ENCODE measurements at regions not wholly inside any gene's neighbourhood (a gene's known extent, or its start where the extent isn't known, plus 50 kb on each side); places are given as distances from the start of the nearest gene placed in this dataset.

DNA sequence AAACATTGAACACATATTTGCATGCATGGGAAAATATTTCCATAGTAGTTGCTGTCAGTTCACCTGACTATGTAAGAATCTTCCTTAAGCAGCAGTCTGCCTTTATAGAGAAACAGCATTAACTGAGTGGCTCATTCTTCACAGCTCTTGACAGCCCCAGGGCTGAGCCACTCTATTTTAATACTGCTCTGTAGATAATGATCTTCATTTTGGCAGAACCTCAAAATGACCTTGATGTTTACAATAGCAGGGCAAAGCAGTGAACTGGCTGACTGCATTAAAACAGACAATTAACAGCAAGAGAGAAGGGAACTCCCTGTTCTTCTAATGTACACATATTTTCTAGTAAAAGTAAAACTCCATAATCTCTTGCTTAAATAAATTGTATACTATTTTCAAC lies 580.6 kb upstream of the SOX11 start:
- H3K4me3 ChIP-seq (ENCODE audit: low read depth, low read length) = no peak overlapping the region

DNA sequence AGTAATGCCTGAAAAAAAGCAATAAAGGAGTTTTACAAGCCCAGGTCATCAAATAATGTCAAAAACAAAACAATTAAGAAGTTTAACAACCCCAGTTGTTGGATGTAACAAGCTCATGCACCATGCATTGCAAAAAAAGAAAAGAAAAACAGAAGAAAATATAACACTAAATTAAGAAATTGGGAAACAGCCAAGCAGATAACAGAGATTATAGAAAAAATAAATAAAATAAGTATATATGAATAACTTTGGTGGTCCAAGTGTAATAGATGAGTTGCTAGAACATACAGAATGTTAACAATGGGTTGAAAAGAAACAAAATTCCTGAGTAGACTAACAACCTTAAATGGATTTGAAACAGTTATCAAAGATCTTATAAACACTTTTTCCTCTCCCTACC lies 573.1 kb upstream of the SOX11 start:
- H3K4me3 ChIP-seq (ENCODE audit: low read depth, low read length) = no peak overlapping the region

DNA sequence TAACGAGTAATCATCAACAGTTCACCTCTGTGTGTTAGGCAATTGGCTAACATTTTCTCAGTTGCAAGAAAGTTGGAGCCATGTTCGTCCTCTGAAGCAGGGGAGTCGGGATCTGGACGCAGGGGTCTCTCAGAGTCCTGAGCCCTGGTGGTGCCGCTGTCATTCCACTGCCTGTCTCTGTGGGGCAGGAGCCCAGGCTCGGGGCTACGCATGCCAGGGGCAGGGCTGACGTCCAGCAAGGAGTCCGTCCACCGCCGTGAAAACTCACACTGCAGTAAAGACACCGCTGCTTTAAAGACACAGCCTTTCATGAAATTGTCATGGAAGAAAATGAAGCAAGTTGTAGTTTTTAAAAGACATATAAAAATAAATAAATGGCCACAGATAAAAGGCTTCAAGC lies 571.1 kb upstream of the SOX11 start:
- no peak overlapping the region for H3K4me3 ChIP-seq (ENCODE audit: low read depth, low read length)

DNA sequence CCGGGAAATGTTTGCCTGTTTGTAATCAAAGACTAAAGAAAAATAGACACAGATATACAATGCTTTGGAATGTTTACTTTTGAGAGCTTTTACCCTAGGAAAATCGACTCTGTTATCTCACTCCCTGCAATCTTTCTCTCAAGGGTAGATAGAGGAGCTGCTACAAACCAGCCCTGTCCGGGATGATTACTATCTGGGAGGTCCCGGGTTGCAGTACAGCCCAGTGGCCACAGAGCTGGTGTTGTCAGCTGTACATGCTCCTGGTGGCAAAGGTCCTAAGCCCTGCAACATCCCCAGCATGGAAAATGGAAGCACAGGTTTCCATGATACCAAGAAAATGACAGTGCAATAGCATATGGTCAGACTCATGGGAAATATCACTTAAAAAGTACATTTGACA lies 570.5 kb upstream of the SOX11 start:
- H3K4me3 ChIP-seq (ENCODE audit: low read depth, low read length) = no peak overlapping the region

DNA sequence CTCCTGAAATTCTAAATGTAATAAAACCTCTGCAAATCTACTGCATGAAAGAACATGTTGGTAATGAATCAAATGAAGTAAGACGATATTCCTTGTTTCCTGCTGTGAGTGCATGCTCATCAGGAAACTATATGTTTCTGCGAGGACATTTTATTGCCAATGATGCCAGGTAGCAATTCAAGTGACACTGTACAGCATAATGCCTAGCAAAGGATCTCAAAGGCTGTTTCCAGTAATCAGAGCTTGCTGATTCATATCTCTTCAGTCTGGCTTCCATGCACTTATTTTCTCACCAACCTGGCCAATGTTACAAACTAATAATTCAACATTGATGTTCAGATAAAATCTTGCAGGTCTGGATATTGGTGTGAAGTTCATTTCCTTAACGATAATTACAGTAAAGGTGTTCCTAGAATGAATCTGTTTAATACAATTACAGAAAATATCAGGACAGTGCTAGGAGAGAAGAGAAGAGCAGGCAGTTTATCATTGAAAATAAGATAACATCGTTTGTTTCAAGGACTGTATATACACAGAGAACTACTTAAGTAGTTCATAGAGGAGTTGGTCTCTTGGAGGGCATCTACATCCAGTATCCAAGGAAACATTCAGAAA lies 568.5 kb upstream of the SOX11 start:
- no peak overlapping the region for H3K4me3 ChIP-seq (ENCODE audit: low read depth, low read length)

DNA sequence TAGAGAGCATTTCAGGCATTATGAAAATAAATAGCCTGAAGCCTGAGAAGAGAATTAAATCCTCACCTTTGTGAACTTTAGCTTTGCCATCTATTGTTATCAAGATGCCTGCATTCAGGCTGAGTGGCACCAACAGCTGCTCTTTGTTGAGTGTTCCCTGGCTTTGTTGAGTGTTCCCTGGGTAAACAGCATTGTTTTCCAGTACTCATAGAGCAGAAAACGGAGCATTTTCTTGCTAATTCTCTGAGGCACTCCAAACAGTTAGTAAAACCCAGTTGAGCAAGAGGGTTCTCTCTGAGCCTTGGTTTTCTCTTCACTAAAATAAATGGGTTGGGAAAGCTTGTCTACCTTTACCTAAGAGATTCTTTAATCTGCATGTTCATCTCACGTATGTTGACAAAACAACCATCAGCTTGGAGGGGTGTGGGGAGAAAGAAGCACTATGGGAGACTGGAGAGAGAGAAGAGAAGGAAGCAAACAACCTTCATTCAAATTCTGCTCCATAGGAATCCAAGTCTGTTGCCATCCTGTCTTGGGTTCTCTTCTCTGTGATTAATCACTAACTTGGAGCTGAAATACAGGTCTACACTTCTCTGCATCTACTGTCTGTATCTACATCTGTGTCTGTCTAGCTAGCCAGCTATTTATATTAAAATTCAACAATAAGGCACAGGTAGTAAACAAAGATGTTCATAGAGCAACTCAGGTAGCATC lies 567.0 kb upstream of the SOX11 start:
- H3K4me3 ChIP-seq (ENCODE audit: low read depth, low read length) = no peak overlapping the region

DNA sequence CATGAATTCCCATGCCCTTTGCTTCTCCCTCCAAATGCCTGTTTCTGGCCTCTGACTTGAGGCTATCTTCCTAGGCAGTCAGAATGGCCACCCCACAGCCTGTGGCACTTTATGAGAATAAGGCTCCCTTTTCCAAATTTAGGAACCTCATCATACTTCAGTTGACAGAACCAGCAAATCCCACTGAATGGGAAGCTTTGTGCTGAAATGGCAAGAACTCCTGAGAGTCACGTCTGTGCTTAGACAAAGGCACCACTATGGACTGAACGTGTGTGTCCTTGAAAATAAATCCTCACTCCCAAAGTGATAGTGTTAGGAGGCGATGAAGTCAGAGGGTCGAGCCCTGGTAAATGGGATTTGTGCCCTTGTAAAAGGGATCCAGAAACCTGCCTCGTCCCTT lies 559.9 kb upstream of the SOX11 start:
- no peak overlapping the region for H3K4me3 ChIP-seq (ENCODE audit: low read depth, low read length)

DNA sequence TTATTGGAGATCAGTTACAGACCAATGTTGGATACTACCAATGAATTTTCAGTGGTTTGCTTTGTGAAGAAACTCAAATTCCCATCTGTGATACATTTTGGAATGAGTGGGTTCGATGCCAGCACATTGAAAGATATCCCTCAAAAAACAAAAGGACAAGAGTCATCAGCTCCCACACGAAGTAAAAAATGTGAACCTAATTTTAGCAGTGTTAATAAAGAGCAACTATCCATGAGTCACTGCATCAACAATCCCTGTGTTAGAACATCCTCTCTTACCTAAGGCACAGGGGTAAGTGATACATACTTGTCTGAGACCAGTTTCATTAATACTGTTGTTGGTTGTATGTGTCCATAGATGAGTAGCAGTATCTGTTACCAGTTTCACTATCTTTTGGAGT lies 551.8 kb upstream of the SOX11 start:
- no peak overlapping the region for H3K4me3 ChIP-seq (ENCODE audit: low read depth, low read length)

DNA sequence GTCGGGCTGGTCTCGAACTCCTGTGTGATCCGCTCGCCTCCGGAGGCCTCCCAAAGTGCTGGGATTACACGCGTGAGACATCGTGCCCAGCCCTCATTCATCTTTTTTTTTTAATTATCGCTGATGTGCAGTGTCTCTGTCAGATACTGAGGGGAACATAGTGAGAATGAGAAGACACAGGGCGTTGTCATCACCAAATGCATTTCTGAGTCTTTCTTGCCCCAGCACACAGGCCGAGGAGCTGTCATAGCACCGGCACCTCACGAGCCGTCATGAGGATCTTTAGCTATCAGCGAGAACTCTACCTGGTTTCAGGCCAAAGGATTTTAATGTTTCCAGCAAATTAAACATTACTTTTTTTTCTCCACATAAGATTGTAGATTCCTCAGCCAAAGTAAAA lies 548.0 kb upstream of the SOX11 start:
- H3K4me3 ChIP-seq (ENCODE audit: low read depth, low read length) = no peak overlapping the region

DNA sequence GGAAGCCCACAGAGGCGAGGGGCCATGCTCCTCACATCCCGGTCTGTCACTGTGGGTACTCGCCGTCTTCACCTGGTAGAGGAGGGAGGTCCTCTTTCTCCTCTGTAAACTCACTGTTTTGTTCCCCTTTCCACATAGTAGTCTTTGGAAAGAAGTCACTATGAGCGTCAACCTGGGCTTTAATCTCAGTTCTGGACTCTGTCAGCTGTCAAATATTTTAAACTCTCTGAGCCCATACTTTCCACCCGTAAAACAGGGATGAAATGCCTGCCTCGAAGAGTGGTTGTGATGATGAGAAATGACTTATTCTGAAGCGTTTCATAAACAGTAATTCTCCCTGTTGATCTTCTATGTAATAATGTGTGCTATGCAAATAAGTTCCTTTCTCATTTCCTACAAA lies 547.1 kb upstream of the SOX11 start:
- no peak overlapping the region for H3K4me3 ChIP-seq (ENCODE audit: low read depth, low read length)

DNA sequence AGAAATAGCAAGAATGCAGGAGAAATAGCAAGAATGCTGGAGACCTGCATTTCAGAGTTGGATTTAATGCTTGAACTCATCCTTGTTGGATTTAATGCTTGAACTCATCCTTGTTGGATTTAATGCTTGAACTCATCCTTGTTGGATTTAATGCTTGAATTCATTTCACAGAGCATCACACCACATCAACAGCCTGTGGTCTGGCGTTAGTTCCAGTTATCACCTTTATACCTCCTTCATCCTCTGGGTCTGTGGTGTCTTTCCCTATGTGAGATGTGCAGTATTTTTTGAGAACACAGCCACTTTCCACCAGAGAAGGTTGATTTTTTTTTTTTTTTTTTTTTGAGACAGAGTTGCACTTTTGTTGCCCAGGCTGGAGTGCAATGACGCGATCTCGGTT lies 546.4 kb upstream of the SOX11 start:
- no peak overlapping the region for H3K4me3 ChIP-seq (ENCODE audit: low read depth, low read length)

DNA sequence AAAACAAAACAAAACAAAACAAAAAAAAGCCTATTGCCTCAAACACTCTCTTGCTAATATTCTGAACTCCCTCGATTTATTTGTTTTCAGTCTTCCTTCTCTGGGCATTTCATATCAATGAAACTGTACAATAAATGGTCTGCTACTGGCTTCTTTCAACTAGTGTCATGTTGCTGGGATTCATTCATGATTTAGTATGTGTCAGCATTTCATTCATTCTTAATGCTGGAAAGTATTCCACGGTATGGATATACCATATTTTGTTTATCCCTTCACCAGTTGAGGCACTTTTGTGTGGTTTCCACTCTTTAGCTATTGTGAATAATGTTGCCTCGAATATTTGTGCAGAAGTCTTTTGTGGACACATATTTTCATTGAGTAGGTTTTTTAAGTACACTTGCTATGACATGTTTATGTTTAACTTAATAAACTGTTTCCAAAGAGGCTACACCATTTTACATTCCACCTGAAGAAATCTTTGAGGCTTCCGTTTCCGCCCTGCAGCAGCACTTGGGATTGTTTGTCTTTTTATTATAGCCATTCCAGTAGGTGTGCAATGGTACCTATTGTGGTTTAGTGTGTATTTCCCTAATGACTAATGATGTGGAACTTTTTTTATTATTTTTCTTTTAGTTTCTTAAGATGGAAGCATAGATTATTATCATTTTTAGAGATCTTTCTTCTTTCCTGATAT lies 543.6 kb upstream of the SOX11 start:
- no peak overlapping the region for H3K4me3 ChIP-seq (ENCODE audit: low read depth, low read length)

DNA sequence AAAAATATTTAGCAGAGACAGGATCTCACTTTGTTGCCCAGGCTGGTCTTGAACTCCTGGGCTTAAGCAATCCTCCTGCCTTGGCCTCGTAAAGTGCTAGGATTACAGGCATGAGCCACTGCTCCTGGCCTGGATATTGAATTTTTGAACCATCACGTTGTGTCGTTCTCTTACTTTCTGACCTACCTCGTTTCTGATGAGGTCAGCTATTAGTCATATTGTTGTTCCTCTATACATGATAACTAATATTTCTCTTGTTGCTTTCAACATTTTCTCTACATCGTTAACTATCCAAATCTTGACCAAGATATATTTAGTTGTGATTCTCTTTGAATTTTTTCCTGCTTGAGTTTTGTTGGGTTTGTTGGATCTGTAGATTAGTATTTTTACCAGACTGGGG lies 541.3 kb upstream of the SOX11 start:
- H3K4me3 ChIP-seq (ENCODE audit: low read depth, low read length) = no peak overlapping the region

DNA sequence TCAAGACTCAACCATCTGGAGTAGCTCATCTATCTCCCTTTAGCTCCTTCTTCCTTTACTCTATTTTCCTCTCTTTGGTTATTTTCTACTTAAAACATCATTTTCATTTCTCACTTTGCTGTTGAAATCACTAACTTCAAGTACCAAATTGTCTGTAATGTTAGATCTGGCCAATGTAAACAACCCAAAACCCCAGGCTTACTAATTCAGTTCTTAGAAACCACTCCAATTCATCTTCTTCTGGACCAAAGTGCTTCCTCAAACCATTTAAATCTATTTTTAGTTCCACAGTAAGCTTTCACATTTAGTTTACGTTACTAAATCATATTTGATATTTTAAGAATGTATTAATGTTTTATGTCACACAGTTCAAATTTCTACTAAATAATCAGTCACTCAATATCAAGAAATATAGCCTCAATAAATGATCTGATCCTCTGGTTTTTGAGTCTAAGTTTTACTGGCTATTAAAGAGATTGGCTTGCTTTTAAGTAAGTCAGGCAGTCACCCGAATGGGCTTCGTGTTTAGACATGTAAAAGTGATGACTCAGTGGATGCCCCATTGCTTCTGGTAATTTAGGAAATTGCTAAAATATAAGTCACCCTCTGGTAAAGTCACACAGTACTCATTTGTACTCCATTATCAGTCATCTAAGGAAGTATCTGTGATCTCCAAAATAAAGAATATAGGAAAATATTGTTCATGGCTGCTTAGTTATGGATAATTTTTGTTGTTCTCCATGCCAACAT lies 527.2 kb upstream of the SOX11 start:
- H3K4me3 ChIP-seq (ENCODE audit: low read depth, low read length) = no peak overlapping the region

DNA sequence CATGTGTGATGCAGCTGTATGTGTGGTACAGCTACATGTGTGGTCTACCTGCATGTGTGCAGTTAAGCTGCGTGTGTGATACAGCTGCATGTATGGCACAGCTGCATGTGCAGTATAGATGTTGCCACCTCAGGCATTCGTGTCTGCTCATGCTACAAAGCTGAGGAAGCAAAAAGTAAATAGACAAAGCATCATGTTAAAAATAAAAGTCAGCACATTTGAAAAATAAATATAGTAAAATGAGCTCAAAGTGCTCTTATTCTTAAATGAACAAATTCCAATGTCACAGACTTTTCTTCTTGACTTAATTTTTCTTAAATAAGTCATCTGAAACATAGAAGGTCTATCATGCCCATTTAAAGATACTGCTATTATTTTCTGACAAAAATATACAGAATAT lies 519.3 kb upstream of the SOX11 start:
- no peak overlapping the region for H3K4me3 ChIP-seq (ENCODE audit: low read depth, low read length)

DNA sequence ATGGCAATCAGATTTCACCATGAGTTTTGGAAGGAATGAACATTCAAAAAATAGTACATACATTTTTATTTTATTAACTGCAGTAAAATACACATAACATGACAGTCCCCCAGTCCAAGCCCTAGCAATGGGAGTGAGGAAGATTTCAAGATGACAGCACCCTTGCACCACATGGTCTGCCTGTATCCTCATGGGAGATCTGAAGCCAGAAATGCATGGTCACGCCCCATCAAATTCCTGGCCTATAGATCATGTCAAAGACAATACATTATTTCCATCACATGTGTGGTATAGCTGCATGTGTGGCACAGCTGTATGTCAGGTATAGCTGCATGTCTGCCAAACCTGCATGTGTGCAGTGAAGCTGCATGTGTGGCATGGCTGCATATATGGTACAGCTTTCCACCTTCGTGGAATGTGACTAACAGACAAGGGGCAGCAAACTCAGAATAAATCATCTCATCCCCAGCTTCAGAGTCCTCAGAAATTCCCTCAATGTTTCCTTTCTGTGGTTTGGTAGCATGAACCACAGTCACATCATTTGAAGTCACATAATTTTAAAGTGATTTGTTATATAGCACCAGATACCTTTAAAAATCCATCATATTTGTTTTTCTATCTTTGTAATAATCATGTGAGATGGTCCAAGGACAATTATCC lies 518.2 kb upstream of the SOX11 start:
- H3K4me3 ChIP-seq (ENCODE audit: low read depth, low read length) = no peak overlapping the region

DNA sequence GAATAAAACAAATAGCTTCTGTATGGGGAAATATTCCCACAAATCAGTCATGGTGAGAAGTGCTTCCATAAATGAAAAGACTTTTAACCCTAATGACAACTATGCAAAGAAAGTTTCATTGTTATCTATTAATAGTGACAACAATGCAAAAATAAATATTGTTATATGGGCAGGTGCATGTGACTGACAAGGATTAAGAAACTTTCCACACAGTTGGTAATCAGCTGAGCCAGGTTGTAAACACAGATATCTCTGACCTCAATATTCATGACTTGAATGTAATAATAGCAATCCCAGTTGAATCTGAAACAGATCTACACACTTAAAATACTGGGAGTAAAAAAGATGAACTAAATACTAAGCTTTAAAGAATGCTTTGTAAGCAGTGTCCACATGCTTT lies 517.0 kb upstream of the SOX11 start:
- no peak overlapping the region for H3K4me3 ChIP-seq (ENCODE audit: low read depth, low read length)

DNA sequence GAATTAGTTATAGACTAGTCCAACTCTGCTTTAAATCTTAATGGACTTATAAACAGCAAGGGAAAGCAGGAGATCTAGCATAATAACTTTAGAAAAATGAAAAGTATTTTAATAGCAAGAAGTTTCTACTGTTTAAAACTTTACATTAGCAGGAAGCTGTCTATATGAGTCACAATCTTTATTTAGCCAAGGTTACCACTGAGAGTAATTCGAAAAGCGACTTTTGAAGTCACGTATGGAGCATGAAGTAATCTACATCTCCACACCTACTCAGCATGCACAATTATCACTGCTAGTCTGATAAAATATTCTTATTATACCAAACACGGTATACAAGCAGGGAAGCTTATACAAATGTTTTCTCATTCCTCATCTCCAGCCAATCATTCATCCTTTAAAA lies 515.4 kb upstream of the SOX11 start:
- no peak overlapping the region for H3K4me3 ChIP-seq (ENCODE audit: low read depth, low read length)

DNA sequence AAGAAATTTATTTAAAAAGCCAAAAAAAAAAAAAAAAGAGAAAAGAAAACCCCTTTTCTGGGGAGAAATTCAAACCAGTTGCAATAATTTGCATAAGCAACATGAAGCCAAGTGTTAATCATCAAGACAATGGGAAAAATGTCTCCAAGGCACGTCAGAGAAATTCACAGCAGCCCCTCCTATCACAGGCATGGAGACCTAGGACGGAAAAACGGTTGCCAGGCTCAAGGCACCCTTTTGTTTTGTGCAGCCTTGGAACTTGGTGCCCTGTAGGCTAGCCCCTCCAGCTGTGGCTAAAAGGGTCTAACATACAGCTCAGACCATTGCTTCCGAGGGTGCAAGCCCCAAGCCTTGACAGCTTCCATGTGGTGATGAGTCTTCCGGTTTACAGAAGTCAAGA lies 509.2 kb upstream of the SOX11 start:
- no peak overlapping the region for H3K4me3 ChIP-seq (ENCODE audit: low read depth, low read length)

DNA sequence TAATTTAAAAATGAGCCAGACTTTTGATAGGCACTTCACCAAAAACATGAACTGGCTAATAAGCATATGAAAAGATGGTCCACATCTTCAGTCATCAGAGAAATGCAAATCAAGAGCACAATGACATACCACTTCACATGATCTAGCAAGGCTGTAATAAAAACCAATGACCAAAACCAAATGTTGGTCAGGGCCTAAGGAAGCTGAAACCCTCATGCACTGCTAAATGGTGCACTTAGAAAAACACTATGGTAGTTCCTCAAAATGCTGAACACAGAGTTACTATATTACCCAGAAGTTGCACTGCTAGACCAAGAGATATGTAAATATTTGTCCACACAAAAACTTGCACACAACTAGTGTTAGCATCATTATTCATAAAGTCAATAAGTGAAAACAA lies 504.9 kb upstream of the SOX11 start:
- H3K4me3 ChIP-seq (ENCODE audit: low read depth, low read length) = no peak overlapping the region

DNA sequence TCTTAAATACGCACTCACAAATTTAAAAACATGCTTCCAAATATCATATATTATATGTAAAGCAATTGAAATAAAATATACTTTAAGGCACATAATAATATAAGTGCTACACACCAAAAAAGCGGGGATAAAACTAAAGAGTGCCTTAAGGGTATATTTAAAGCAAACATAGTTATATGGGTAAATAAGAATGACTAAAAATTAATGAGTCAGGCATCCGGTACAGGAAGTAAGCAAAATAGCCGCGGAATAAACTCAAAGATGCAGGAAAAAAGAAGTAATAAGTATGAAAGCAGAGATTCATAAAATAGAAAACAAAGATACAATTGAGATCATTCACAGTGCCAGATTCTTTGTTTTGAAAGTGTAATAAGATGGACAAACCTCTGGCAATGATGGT lies 503.5 kb upstream of the SOX11 start:
- no peak overlapping the region for H3K4me3 ChIP-seq (ENCODE audit: low read depth, low read length)
